ENCODE measurements at regions not wholly inside any gene's neighbourhood (a gene's known extent, or its start where the extent isn't known, plus 50 kb on each side); places are given as distances from the start of the nearest gene placed in this dataset.
"Not testable (repeated sequence)": the region's sequence is repeated elsewhere in the genome, so short reads cannot be mapped to it uniquely, and the experiment has no call there.

DNA sequence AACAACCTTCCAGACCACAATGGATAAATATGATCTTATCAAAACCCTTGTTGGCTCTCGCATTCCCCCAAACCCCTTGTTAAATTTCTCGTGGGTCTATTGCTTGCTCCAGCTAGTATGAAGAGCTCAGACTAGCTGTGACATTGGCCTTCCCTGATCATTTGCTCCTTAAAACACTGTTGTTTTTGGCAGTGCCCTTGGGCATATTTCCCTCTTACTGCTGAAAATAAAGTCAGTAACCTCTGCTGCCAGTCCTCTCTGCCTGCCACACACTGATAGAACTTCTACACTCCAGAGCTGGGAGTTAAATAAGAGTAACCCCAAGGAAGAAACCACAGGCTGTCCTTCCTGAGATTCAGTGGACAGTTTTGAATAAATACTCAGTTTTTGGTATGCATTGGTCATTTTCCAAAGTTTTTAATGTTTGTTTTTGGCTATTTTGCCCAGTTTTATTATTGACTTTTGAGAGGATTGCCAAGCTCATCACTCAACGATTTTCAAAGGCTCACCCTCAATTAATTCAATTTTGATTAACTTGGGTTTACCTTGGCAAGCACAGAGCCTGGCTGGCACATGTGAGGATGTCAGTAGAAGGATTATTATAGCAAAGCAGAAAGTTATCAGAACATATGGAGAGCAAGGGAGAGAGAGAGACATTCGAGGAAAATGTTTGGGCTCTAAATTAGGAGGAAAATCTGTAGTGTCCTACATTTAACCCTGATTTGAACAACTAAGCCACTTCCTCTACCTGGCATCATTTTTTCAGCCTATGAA lies 84.3 kb upstream of the SYN3 start:
- no peak overlapping the region for H3K4me3 ChIP-seq (ENCODE audit: low read length)
- TF ChIP-seq, protein P1, sequence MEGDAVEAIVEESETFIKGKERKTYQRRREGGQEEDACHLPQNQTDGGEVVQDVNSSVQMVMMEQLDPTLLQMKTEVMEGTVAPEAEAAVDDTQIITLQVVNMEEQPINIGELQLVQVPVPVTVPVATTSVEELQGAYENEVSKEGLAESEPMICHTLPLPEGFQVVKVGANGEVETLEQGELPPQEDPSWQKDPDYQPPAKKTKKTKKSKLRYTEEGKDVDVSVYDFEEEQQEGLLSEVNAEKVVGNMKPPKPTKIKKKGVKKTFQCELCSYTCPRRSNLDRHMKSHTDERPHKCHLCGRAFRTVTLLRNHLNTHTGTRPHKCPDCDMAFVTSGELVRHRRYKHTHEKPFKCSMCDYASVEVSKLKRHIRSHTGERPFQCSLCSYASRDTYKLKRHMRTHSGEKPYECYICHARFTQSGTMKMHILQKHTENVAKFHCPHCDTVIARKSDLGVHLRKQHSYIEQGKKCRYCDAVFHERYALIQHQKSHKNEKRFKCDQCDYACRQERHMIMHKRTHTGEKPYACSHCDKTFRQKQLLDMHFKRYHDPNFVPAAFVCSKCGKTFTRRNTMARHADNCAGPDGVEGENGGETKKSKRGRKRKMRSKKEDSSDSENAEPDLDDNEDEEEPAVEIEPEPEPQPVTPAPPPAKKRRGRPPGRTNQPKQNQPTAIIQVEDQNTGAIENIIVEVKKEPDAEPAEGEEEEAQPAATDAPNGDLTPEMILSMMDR (conservative IDR thresholded peaks at IDR 0.05; ENCODE audit: low read depth, low read length) = no peak
- DNase-seq (ENCODE audit: low read depth) = no peak

DNA sequence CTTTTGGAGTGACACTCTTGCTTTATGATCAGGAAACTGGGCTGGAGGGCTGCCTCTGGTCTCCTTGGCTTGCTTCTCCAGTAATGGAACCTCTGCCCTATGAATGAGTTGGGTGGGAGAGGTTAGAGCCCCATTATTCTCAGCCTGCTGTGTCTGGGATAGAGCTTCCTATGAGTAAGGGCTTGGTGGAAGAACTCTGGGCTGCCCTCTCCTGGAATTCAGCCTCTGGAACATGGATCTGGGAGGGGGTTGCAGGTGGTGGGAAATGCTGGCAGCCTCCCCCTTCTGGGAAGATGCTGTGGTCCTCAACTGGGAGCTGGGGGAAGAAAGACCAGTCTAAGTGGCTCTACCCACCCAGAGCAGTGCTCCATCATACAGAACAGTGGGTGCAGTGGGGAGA lies 81.8 kb upstream of the SYN3 start:
- H3K4me3 ChIP-seq (ENCODE audit: low read length) = no peak overlapping the region
- DNase-seq (ENCODE audit: low read depth) = no peak
- TF ChIP-seq, protein P1 (conservative IDR thresholded peaks at IDR 0.05; ENCODE audit: low read depth, low read length) = no peak

- not testable (repeated sequence) for H3K4me3 ChIP-seq (ENCODE audit: low read length); DNase-seq (ENCODE audit: low read depth)
Observed at GRCh38 chr22:33138333-33138732, 80.2 kb upstream of the SYN3 start.

DNA sequence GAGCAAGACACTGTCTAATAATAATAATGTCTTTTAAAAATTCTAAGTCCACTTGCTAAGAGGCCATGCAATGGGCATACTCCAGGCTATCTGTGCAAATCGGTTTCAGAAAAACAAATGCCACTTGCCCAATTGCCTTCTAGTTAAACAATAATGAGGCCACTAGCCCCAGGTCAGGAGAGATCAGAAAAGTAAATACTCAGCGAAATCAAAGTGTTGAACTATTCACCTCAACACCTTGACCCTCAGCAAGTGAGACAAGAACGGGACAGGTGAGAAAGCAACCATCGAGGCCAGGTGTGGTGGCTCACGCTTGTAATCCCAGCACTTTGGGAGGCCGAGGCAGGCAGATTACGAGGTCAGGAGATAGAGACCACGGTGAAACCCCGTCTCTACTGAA lies 72.3 kb upstream of the SYN3 start:
- TF ChIP-seq, protein P1 (conservative IDR thresholded peaks at IDR 0.05; ENCODE audit: low read depth, low read length) = no peak
- no peak for DNase-seq (ENCODE audit: low read depth)
- no peak overlapping the region for H3K4me3 ChIP-seq (ENCODE audit: low read length)

GRCh38 chr22:33129621-33130020 lies 71.4 kb upstream of the SYN3 start:
- TF ChIP-seq, protein P1 (conservative IDR thresholded peaks at IDR 0.05; ENCODE audit: low read depth, low read length) = no peak
- H3K4me3 ChIP-seq (ENCODE audit: low read length) = no peak overlapping the region
- no peak for DNase-seq (ENCODE audit: low read depth)

DNA sequence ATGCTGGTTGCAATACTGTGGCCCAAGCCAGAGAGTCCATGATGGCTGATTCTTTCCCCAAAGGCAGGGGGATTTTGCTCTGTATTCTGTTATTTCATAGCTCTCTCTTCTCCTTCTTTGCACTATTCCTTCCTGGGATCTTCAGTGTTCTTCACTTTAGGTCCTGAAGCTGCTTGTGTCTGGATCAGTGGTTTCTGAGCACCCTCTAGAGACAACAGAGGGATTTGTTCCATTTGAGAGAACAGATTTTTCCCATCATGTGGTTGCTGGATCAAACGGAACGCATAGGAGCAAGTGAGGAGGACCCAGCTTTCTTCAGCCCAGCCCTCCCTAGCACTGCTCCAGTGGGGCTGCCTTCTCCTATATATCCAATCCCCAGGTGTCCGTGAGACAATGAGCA lies 68.7 kb upstream of the SYN3 start:
- no peak overlapping the region for H3K4me3 ChIP-seq (ENCODE audit: low read length)
- TF ChIP-seq, protein P1 (conservative IDR thresholded peaks at IDR 0.05; ENCODE audit: low read depth, low read length) = no peak
- DNase-seq (ENCODE audit: low read depth) = no peak

GRCh38 chr22:33124471-33124870 lies 66.3 kb upstream of the SYN3 start:
- no peak for DNase-seq (ENCODE audit: low read depth)
- no peak overlapping the region for H3K4me3 ChIP-seq (ENCODE audit: low read length)
- TF ChIP-seq, protein P1 (conservative IDR thresholded peaks at IDR 0.05; ENCODE audit: low read depth, low read length) = no peak

DNA sequence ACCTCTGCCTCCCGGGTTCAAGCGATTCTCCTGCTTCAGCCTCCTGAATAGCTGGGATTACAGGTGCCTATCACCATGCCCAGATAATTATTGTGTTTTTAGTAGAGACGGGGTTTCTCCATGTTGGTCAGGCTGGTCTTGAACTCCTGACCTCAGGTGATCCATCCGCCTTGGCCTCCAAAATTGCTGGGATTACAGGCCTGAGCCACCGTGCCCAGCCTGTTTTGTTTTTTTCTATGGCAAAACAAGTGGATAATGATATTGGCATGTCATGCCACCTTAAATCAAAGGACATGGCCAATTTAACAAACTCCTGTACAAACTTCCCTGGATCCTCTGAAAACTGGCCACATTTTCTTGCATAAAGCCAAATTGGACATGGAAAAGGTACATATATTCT lies 64.3 kb upstream of the SYN3 start:
- H3K4me3 ChIP-seq (ENCODE audit: low read length); DNase-seq (ENCODE audit: low read depth): not testable (repeated sequence)

Data from retinal pigment epithelial cell (primary cell).